PC-3 (cell line): ENCODE measurements at regions not wholly inside any gene's neighbourhood (a gene's known extent, or its start where the extent isn't known, plus 50 kb on each side); places are given as distances from the start of the nearest gene placed in this dataset.
A peak's percentile ranks its signal among the peaks of the same experiment; 100 is the strongest.

Source experiments
- ATAC-seq: fragments of 200-7000 bp; cut with Tn5 transposase; 2 replicates; pipeline ENCODE4 v1.9.1; 2020; ENCODE audit warnings: mild to moderate bottlenecking, moderate library complexity
- BruUV-seq: library from RNA; stranded (reverse); fragments of 400-500 nt; replicated peaks from 2 replicates; lab custom pipeline; 2021; lab: Mats Ljungman, UMichigan
- CTCF ChIA-PET: fragments of 300-600 bp; sonication (Branson Sonifier 250); formaldehyde crosslinking; loops from one replicate; lab custom pipeline; 2022; ENCODE audit warnings: antibody characterized with exemption; lab: Charles Lee
- POLR2A ChIA-PET: fragments of 300-600 bp; sonication (Branson Sonifier 250); formaldehyde crosslinking; loops from one replicate; lab custom pipeline; 2022; ENCODE audit warnings: antibody characterized with exemption; ENCODE audit not compliant: unreplicated experiment; lab: Charles Lee
- DNase-seq: peaks from one replicate; pipeline ENCODE4 v3.0.0-alpha.2; 2015
- H2AFZ ChIP-seq: fragments of 300-600 bp; sonication (generic); 2 replicates; pipeline ENCODE4 v1.6.0; 2016; ENCODE audit warnings: antibody characterized with exemption, low read length
- H3F3A ChIP-seq: fragments of 300-600 bp; sonication (generic); one replicate; pipeline ENCODE4 v1.6.0; 2017; ENCODE audit warnings: antibody characterized with exemption, low read length, control low read depth, mild to moderate bottlenecking; ENCODE audit not compliant: unreplicated experiment
- H3K27ac ChIP-seq: fragments of 300-600 bp; sonication (generic); 2 replicates; pipeline ENCODE4 v1.5.1; 2016; ENCODE audit warnings: mild to moderate bottlenecking, low read length
- H3K27me3 ChIP-seq: fragments of 300-600 bp; sonication (generic); 2 replicates; pipeline ENCODE4 v1.6.1; 2016; ENCODE audit warnings: low read length, mixed read lengths
- H3K36me3 ChIP-seq: fragments of 300-600 bp; sonication (generic); 2 replicates; pipeline ENCODE4 v1.6.1; 2016; ENCODE audit warnings: low read depth, mixed run types, low read length, mixed read lengths
- H3K4me1 ChIP-seq: fragments of 300-600 bp; sonication (generic); 2 replicates; pipeline ENCODE4 v1.5.1; 2016; ENCODE audit warnings: low read length; ENCODE audit not compliant: insufficient read depth
- H3K4me2 ChIP-seq: fragments of 300-600 bp; sonication (generic); 2 replicates; pipeline ENCODE4 v1.6.0; 2016; ENCODE audit warnings: low read length
- H3K4me3 ChIP-seq: fragments of 300-600 bp; sonication (generic); 2 replicates; pipeline ENCODE4 v1.5.1; 2016; ENCODE audit warnings: mild to moderate bottlenecking, low read length, mixed read lengths
- H3K79me2 ChIP-seq: fragments of 300-600 bp; sonication (generic); 2 replicates; pipeline ENCODE4 v1.6.1; 2017; ENCODE audit warnings: low read length, mixed read lengths
- H3K9ac ChIP-seq: fragments of 300-600 bp; sonication (generic); 2 replicates; pipeline ENCODE4 v1.6.0; 2016; ENCODE audit warnings: mild to moderate bottlenecking, low read length
- H3K9me2 ChIP-seq: fragments of 300-600 bp; sonication (generic); replicated peaks from 2 replicates; pipeline ENCODE4 v1.6.1; 2016; ENCODE audit warnings: mixed run types, low read length, mixed read lengths
- H3K9me3 ChIP-seq: fragments of 300-600 bp; sonication (generic); 2 replicates; pipeline ENCODE4 v1.6.1; 2016; ENCODE audit warnings: low read length, mixed read lengths
- H4K20me1 ChIP-seq: fragments of 300-600 bp; sonication (generic); 2 replicates; pipeline ENCODE4 v1.6.1; 2016; ENCODE audit warnings: low read length, mixed read lengths
- CTCF ChIP-seq: fragments of 300-600 bp; sonication (generic); conservative IDR thresholded peaks from 2 replicates; pipeline ENCODE4 v1.5.1; 2017; ENCODE audit warnings: antibody characterized with exemption, low read depth, mild to moderate bottlenecking, low read length
- EZH2 ChIP-seq: fragments of 300-600 bp; sonication (generic); IDR thresholded peaks from one replicate; pipeline ENCODE4 v1.6.1; 2017; ENCODE audit warnings: antibody characterized with exemption, mild to moderate bottlenecking, low read length; ENCODE audit not compliant: unreplicated experiment
- EZH2phosphoT487 ChIP-seq: fragments of 300-600 bp; sonication (generic); IDR thresholded peaks from 2 replicates; pipeline ENCODE4 v1.6.1; 2018; ENCODE audit warnings: mild to moderate bottlenecking, antibody characterized with exemption, low read length, borderline replicate concordance
- intact Hi-C: fragments of 100-400 bp; cut with micrococcal nuclease; formaldehyde crosslinking; loops from 2 replicates; pipeline ENCODE4 v1.9.0; 2023

GRCh38 chr1:168477792-168478191 is 66.0 kb downstream of the XCL2 start:
- H3F3A ChIP-seq = no peaks in the 10 kb centered on the region
- CTCF ChIA-PET = no interaction called here
- intact Hi-C loops = no loop called here
- H2AFZ ChIP-seq = no peak overlapping the region
- POLR2A ChIA-PET = no interaction called here
- H3K9me3 ChIP-seq = no peaks in the 10 kb centered on the region
- no peaks in the 10 kb centered on the region for H3K9me2 ChIP-seq
- DNase-seq (no peak), ATAC-seq (no peak)
- no peaks in the 10 kb centered on the region for H3K79me2 ChIP-seq
- no TSS peak for BruUV-seq
- TF ChIP-seq EZH2 (no peak), CTCF (no peak), EZH2phosphoT487 (no peak)
- no peak overlapping the region for H3K9ac ChIP-seq
- no peaks in the 10 kb centered on the region for H3K36me3 ChIP-seq
- H3K4me2 ChIP-seq = no peak overlapping the region
- no peaks in the 10 kb centered on the region for H4K20me1 ChIP-seq
- no peaks in the 10 kb centered on the region for H3K27me3 ChIP-seq
- H3K4me1 ChIP-seq = no peaks in the 10 kb centered on the region
- no peak overlapping the region for H3K27ac ChIP-seq
- no peak overlapping the region for H3K4me3 ChIP-seq

GRCh38 chr1:168476588-168477385 is 67.0 kb downstream of the XCL2 start:
- Histone ChIP-seq H3K9ac (no peak overlapping the region), H3K9me2 (no peaks in the 10 kb centered on the region), H3K4me2 (no peak overlapping the region), H3K27ac (no peak overlapping the region), H3F3A (no peaks in the 10 kb centered on the region), H3K79me2 (no peaks in the 10 kb centered on the region), H3K36me3 (no peaks in the 10 kb centered on the region), H4K20me1 (no peaks in the 10 kb centered on the region), H3K27me3 (no peaks in the 10 kb centered on the region), H3K4me3 (no peak overlapping the region), H3K9me3 (no peaks in the 10 kb centered on the region), H2AFZ (no peak overlapping the region), H3K4me1 (no peaks in the 10 kb centered on the region)
- ATAC-seq (peak; percentile 61), DNase-seq (no peak)
- intact Hi-C loops = no loop called here
- CTCF ChIA-PET = no interaction called here
- BruUV-seq = no TSS peak
- POLR2A ChIA-PET = no interaction called here
- no peak for TF ChIP-seq EZH2phosphoT487
- no peak for TF ChIP-seq EZH2
- no peak for TF ChIP-seq CTCF

- Histone ChIP-seq H3K4me2 (no peak overlapping the region), H3K27ac (no peak overlapping the region), H3K9ac (no peak overlapping the region), H3F3A (peaks cover 4% of the 10 kb centered on the region), H3K4me1 (peaks cover 18% of the 10 kb centered on the region), H3K79me2 (no peaks in the 10 kb centered on the region), H3K27me3 (no peaks in the 10 kb centered on the region), H2AFZ (no peak overlapping the region), H3K9me3 (no peaks in the 10 kb centered on the region), H4K20me1 (no peaks in the 10 kb centered on the region), H3K36me3 (no peaks in the 10 kb centered on the region), H3K9me2 (no peaks in the 10 kb centered on the region), H3K4me3 (no peak overlapping the region)
- POLR2A ChIA-PET = no interaction called here
- ATAC-seq (no peak), DNase-seq (no peak)
- no peak for TF ChIP-seq CTCF
- TF ChIP-seq EZH2phosphoT487 = no peak
- TF ChIP-seq EZH2 = no peak
- CTCF ChIA-PET = no interaction called here
- intact Hi-C loops = no loop called here
- no TSS peak for BruUV-seq
Measured at GRCh38 chr1:168474322-168474721, 69.5 kb downstream of the XCL2 start.
